ENCODE measurements at regions not wholly inside any gene's neighbourhood (a gene's known extent, or its start where the extent isn't known, plus 50 kb on each side); places are given as distances from the start of the nearest gene placed in this dataset.

DNA sequence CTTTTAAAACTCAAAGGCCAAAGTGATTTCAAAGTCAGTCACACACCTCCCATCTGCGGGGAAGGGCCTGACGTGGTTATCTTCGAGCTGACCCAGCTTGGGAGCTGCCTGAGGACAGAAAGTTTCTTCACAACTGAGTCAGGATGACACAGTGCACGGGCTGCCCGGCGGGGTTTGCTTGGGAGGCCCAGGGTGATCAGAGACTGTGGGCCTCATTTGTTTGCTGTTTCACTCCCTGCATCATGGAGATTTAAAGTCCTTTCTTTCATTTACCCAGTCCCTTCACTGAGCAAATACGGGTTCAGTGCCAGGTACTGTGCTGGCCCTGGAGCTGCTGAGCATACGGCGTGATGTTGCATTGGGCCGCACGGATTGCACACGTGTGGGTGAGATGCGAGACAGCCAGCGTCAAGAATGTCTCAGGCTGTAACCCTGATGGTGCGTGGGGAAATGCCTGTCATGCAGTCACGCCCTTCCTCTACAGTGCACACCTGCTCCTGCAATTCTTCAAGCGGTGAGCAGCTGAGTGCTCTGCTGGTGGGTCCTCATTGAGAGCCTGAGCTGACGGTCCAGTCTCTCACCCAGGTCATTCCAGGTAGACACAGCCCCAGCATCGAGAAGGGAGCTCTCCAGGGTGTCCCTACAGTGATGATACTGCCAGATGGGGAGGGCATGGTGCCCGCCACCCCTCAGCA, 82.7 kb upstream of the PMEPA1 start:
- H3K4me3 ChIP-seq, result no peak overlapping the region
- H3K27ac ChIP-seq, result no peak overlapping the region
- WGBS, 2 donors, result 82 to 85% methylated on average over 17 to 18 of the region's 20 CpGs
- DNase-seq (ENCODE audit: low spot score in 2 of 2), result no peak
- H3K36me3 ChIP-seq, result no peaks in the 10 kb centered on the region
- H3K27me3 ChIP-seq, result no peaks in the 10 kb centered on the region
- H3K9me3 ChIP-seq, result no peaks in the 10 kb centered on the region
- TF ChIP-seq EP300 (IDR thresholded peaks at IDR 0.05) (no peak), POLR2A (IDR thresholded peaks at IDR 0.05) (no peak)
- TF ChIP-seq, protein P1, sequence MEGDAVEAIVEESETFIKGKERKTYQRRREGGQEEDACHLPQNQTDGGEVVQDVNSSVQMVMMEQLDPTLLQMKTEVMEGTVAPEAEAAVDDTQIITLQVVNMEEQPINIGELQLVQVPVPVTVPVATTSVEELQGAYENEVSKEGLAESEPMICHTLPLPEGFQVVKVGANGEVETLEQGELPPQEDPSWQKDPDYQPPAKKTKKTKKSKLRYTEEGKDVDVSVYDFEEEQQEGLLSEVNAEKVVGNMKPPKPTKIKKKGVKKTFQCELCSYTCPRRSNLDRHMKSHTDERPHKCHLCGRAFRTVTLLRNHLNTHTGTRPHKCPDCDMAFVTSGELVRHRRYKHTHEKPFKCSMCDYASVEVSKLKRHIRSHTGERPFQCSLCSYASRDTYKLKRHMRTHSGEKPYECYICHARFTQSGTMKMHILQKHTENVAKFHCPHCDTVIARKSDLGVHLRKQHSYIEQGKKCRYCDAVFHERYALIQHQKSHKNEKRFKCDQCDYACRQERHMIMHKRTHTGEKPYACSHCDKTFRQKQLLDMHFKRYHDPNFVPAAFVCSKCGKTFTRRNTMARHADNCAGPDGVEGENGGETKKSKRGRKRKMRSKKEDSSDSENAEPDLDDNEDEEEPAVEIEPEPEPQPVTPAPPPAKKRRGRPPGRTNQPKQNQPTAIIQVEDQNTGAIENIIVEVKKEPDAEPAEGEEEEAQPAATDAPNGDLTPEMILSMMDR (IDR thresholded peaks at IDR 0.05), result no peak
- H3K4me1 ChIP-seq, result peaks cover 0 to 1% (median 0%) of the 10 kb centered on the region in 4 donors

DNA sequence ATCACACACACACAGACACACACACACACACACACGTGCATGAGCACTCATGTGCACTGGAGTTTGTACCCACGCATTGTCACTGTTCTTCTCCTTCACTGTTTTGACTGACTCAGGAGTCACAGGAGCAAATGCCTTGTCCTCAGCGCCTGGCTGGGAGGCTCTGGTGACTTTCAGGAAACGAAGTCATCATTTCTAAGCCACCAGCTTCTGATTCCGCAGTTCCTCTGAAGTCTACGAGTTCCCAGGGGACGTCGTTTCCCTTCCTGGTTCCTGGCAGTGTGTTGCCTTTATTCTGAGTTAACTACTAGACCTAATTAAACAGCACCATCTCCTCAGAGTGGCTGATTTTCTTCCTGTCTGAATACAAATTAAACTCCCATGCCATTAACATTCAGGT, 82.2 kb upstream of the PMEPA1 start:
- Histone ChIP-seq H3K4me3 (no peak overlapping the region), H3K4me1 (peaks cover 0 to 7% (median 0%) of the 10 kb centered on the region in 4 donors), H3K27me3 (no peaks in the 10 kb centered on the region), H3K27ac (no peak overlapping the region), H3K9me3 (no peaks in the 10 kb centered on the region), H3K36me3 (no peaks in the 10 kb centered on the region)
- DNase-seq (ENCODE audit: low spot score in 2 of 2), result peak in 1 of 2 donors; percentile 6
- WGBS, 2 donors, result 54% methylated on average over 8 of the region's 8 CpGs
- no peak for TF ChIP-seq EP300 (IDR thresholded peaks at IDR 0.05)
- TF ChIP-seq, protein P1 (IDR thresholded peaks at IDR 0.05), result no peak
- no peak for TF ChIP-seq POLR2A (IDR thresholded peaks at IDR 0.05)

DNA sequence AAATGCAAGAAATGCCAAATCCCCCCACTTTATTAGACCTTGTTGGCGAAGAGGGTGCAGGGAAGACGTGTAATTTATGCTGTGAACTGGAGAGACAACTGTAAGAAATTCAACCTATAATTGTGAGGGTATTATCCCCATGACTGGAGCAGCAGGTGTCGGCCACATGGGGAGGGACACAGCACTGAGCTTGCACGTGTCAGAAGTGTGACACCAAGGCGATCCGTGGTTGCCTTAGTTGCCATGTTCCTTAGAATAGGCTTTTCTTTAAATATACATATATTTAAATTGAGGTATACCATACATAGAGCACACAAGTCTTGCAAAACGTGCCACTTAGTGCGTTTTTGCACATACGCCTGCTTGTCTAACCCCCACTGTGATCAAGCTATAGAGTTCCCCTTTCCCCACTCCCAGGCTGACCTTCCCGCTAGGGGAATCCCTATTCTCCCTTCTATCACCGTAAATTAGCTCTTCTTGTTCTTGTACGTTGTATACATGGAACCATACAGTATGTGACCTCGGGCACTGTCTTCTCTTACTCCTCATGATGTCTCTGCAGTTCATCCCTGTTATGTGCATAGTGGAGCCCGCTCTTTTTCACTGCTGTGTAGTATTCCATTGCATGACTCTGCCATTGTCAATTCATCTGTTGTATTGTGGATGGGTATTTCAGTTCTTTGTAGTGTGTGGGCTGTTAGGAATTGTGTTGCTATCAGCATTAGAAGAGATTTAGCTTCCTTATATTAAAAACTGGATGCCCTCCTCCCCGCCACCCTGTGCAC, 81.6 kb upstream of the PMEPA1 start:
- no peak for DNase-seq (ENCODE audit: low spot score in 2 of 2)
- Histone ChIP-seq H3K9me3 (no peaks in the 10 kb centered on the region), H3K27ac (no peak overlapping the region), H3K36me3 (no peaks in the 10 kb centered on the region), H3K4me3 (no peak overlapping the region), H3K27me3 (no peaks in the 10 kb centered on the region), H3K4me1 (peaks cover 0 to 13% (median 0%) of the 10 kb centered on the region in 4 donors)
- 88 to 90% methylated on average over 15 of the region's 15 CpGs for WGBS, 2 donors
- no peak for TF ChIP-seq POLR2A (IDR thresholded peaks at IDR 0.05)
- TF ChIP-seq, protein P1 (IDR thresholded peaks at IDR 0.05), result no peak
- no peak for TF ChIP-seq EP300 (IDR thresholded peaks at IDR 0.05)

DNA sequence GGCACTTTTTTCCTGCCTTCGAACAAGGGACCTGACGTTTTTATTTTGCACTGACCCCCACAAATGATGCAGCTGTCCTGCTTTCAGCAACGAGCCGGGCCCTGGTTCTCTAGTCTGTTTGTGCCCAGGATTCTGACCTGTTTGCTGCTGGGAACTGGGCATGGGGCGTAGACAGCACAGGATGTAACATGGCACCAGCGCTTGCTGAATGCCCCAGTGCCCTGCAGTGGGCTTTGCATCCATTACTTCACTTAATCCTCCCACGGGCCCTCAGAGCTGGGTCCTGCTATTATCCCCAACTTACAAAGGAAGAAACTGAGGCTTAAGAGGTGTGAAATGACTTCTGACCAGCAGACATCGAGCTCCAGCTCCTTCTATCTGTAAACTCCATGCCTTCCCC, 80.4 kb upstream of the PMEPA1 start:
- no peaks in the 10 kb centered on the region for H3K36me3 ChIP-seq
- H3K27ac ChIP-seq, result no peak overlapping the region
- peaks cover 0 to 15% (median 0%) of the 10 kb centered on the region in 4 donors for H3K4me1 ChIP-seq
- H3K27me3 ChIP-seq, result no peaks in the 10 kb centered on the region
- H3K9me3 ChIP-seq, result no peaks in the 10 kb centered on the region
- 78 to 80% methylated on average over 8 of the region's 8 CpGs for whole genome bisulfite sequencing, 2 donors
- TF ChIP-seq POLR2A (IDR thresholded peaks at IDR 0.05), result no peak
- TF ChIP-seq EP300 (IDR thresholded peaks at IDR 0.05), result no peak
- TF ChIP-seq, protein P1 (IDR thresholded peaks at IDR 0.05), result no peak
- H3K4me3 ChIP-seq, result no peak overlapping the region
- DNase-seq (ENCODE audit: low spot score in 2 of 2), result no peak

Data from tibial nerve (tissue), 4 donors.